ENCODE measurements at regions not wholly inside any gene's neighbourhood (a gene's known extent, or its start where the extent isn't known, plus 50 kb on each side); places are given as distances from the start of the nearest gene placed in this dataset.

GRCh38 chr3:55173504-55173903 is 245.6 kb upstream of the LRTM1 start:
- no peak for DNase-seq (ENCODE audit: low read depth, low spot score)
- in situ Hi-C loops (cut with HindIII; ENCODE audit: low pct_unique_long_range_greater_than_20kb, low sequenced_read_pairs), result no loop called here

GRCh38 chr3:55172913-55173312 is 245.1 kb upstream of the LRTM1 start:
- no peak for DNase-seq (ENCODE audit: low read depth, low spot score)
- in situ Hi-C loops (cut with HindIII; ENCODE audit: low pct_unique_long_range_greater_than_20kb, low sequenced_read_pairs), result no loop called here

- in situ Hi-C loops (cut with HindIII; ENCODE audit: low pct_unique_long_range_greater_than_20kb, low sequenced_read_pairs), result no loop called here
Observed at GRCh38 chr3:55170444-55170843, 242.6 kb upstream of the LRTM1 start.

GRCh38 chr3:55169608-55170072 is 241.8 kb upstream of the LRTM1 start:
- DNase-seq (ENCODE audit: low read depth, low spot score), result no peak
- in situ Hi-C loops (cut with HindIII; ENCODE audit: low pct_unique_long_range_greater_than_20kb, low sequenced_read_pairs), result no loop called here

More at GRCh38 chr3:55170444-55170843, 242.6 kb upstream of the LRTM1 start:
- DNase-seq (ENCODE audit: low read depth, low spot score), result no peak

- in situ Hi-C loops (cut with HindIII; ENCODE audit: low pct_unique_long_range_greater_than_20kb, low sequenced_read_pairs), result no loop called here
- no peak for DNase-seq (ENCODE audit: low read depth, low spot score)
Observed at GRCh38 chr3:55169161-55169560, 241.3 kb upstream of the LRTM1 start.

GRCh38 chr3:55167586-55168317 is 239.9 kb upstream of the LRTM1 start:
- DNase-seq (ENCODE audit: low read depth, low spot score), result no peak
- in situ Hi-C loops (cut with HindIII; ENCODE audit: low pct_unique_long_range_greater_than_20kb, low sequenced_read_pairs), result no loop called here

GRCh38 chr3:55166576-55167555 is 239.0 kb upstream of the LRTM1 start:
- no peak for DNase-seq (ENCODE audit: low read depth, low spot score)
- in situ Hi-C loops (cut with HindIII; ENCODE audit: low pct_unique_long_range_greater_than_20kb, low sequenced_read_pairs), result no loop called here

- no peak for DNase-seq (ENCODE audit: low read depth, low spot score)
- in situ Hi-C loops (cut with HindIII; ENCODE audit: low pct_unique_long_range_greater_than_20kb, low sequenced_read_pairs), result no loop called here
Observed at GRCh38 chr3:55165704-55166405, 238.0 kb upstream of the LRTM1 start.

- in situ Hi-C loops (cut with HindIII; ENCODE audit: low pct_unique_long_range_greater_than_20kb, low sequenced_read_pairs), result no loop called here
- no peak for DNase-seq (ENCODE audit: low read depth, low spot score)
Observed at GRCh38 chr3:55165278-55165677, 237.4 kb upstream of the LRTM1 start.

- in situ Hi-C loops (cut with HindIII; ENCODE audit: low pct_unique_long_range_greater_than_20kb, low sequenced_read_pairs), result no loop called here
- no peak for DNase-seq (ENCODE audit: low read depth, low spot score)
Observed at GRCh38 chr3:55164876-55165275, 237.0 kb upstream of the LRTM1 start.

- in situ Hi-C loops (cut with HindIII; ENCODE audit: low pct_unique_long_range_greater_than_20kb, low sequenced_read_pairs), result no loop called here
Observed at GRCh38 chr3:55164191-55164590, 236.3 kb upstream of the LRTM1 start.

GRCh38 chr3:55163421-55163820 is 235.6 kb upstream of the LRTM1 start:
- DNase-seq (ENCODE audit: low read depth, low spot score), result no peak
- in situ Hi-C loops (cut with HindIII; ENCODE audit: low pct_unique_long_range_greater_than_20kb, low sequenced_read_pairs), result no loop called here

More at GRCh38 chr3:55164191-55164590, 236.3 kb upstream of the LRTM1 start:
- no peak for DNase-seq (ENCODE audit: low read depth, low spot score)

GRCh38 chr3:55162031-55162795 is 234.4 kb upstream of the LRTM1 start:
- in situ Hi-C loops (cut with HindIII; ENCODE audit: low pct_unique_long_range_greater_than_20kb, low sequenced_read_pairs), result no loop called here
- no peak for DNase-seq (ENCODE audit: low read depth, low spot score)

GRCh38 chr3:55161231-55161630 is 233.4 kb upstream of the LRTM1 start:
- in situ Hi-C loops (cut with HindIII; ENCODE audit: low pct_unique_long_range_greater_than_20kb, low sequenced_read_pairs), result no loop called here
- DNase-seq (ENCODE audit: low read depth, low spot score), result no peak

GRCh38 chr3:55160241-55160983 is 232.6 kb upstream of the LRTM1 start:
- DNase-seq (ENCODE audit: low read depth, low spot score), result no peak
- in situ Hi-C loops (cut with HindIII; ENCODE audit: low pct_unique_long_range_greater_than_20kb, low sequenced_read_pairs), result no loop called here

GRCh38 chr3:55159711-55160110 is 231.9 kb upstream of the LRTM1 start:
- in situ Hi-C loops (cut with HindIII; ENCODE audit: low pct_unique_long_range_greater_than_20kb, low sequenced_read_pairs), result no loop called here
- no peak for DNase-seq (ENCODE audit: low read depth, low spot score)

- in situ Hi-C loops (cut with HindIII; ENCODE audit: low pct_unique_long_range_greater_than_20kb, low sequenced_read_pairs), result no loop called here
- DNase-seq (ENCODE audit: low read depth, low spot score), result no peak
Observed at GRCh38 chr3:55159016-55159415, 231.2 kb upstream of the LRTM1 start.
